Erythroblast (primary cell): ENCODE measurements at regions not wholly inside any gene's neighbourhood (a gene's known extent, or its start where the extent isn't known, plus 50 kb on each side); places are given as distances from the start of the nearest gene placed in this dataset.

Experiments used
- DNase-seq, 2 experiments: peaks; one replicate each; lab custom pipeline; 2025; lab: John Stamatoyannopoulos, UW
- GATA1 ChIP-seq: IDR thresholded peaks from 2 replicates; pipeline ENCODE4 v1.6.1; 2011; ENCODE audit warnings: low read depth, mild to moderate bottlenecking, control low read depth, low read length, moderate library complexity
- POLR2A ChIP-seq: IDR thresholded peaks from 2 replicates; pipeline ENCODE4 v1.6.1; 2011; ENCODE audit warnings: mild to moderate bottlenecking, low read length

DNA sequence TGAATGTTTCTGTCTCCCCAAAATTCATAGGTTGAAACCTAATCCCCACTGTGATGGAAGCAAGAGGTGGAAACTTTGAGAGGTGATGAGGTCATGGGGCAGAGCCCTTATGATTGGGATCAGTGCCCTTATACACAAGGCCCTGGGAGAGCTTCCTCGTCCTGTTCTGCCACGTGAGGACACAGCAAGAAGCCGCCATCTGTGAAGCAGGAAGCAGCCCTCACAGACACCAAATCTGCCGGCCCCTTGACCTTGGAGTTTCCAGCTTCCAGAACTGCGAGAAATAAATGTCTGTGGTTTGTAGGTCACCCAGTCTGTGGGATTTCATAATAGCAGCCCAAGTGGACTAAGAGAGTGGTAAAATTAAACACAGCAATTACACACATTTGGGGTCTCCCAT is 737.4 kb downstream of the UQCRFS1 start:
- no peak for DNase-seq

DNA sequence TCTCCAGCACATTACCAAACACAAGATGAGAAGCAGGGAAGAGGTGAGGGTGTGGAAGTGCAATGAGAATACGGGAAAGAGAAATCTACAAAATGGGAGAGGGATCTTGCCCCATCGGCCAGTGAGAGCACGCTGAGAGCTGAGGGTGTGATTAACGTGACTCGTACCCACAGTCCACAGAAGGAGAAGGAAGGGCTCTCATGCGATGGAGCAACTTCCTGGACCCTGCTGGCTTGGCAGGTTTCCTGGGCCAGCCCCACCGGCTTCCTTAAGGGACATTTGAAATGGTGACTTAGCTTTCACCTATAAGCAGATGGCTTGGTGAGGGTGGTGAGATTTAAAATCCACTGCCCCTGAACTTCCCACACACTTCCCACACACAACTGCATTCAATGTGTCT is 740.1 kb downstream of the UQCRFS1 start:
- no peak for TF ChIP-seq GATA1
- TF ChIP-seq POLR2A: no peak
- DNase-seq: no peak

More for the DNA sequence above, 737.4 kb downstream of the UQCRFS1 start:
- TF ChIP-seq GATA1 (no peak), POLR2A (no peak)

DNA sequence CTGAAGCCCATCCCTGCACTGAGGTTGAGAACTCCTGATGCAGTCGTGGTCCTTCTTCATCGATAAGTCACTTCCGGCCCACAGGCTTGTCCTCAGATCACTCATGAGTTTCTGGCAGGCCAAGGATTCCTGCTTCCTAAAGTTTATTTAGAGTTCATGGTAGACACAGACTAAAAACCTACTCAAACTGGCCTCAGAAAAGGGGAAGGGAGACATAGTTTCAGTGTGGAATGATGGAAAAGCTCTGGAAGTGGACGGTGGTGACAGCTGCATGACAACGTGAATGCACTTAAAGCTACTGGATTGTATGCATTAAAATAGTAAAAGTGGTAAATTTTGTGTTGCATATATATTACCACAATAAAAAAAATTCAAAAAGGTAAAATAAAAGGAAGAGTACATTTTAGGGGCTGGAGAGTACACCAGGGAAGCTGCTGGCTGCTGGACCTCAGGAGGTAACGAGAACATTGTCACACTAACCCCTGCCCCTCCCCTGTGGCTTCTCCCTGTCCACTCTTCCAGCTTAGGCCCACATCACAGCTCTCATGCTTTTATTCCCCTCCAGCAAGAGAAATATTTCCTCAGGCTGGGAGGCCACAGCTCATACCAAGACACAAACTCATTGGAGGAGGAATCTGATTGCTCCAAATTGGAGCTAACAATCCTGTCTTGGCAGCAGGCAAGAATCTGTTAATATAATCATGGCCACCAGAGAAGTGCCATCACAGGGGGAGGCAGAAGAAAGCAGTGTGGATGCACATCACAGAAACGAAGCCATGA is 741.0 kb downstream of the UQCRFS1 start:
- no peak for DNase-seq
- no peak for TF ChIP-seq POLR2A
- no peak for TF ChIP-seq GATA1

DNA sequence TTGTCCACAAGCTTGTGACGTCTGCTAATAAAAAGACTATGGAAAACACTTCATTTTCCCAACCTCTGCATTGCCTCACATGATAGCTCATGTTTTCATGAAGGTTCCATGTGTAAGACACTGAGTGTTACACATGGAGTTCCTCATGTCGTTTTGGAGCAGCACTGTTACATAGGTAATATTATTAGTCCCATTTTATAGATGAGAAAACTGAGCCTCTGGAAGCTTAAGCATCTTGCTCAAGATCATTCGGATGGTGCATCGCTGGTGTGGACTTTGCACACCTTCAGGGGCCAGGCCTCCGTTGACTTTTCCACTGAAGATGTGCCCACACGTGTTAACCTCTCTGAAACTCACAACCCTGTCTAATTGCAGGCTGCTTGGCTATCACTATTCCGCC is 743.4 kb downstream of the UQCRFS1 start:
- DNase-seq: no peak
- TF ChIP-seq POLR2A: no peak
- no peak for TF ChIP-seq GATA1

DNA sequence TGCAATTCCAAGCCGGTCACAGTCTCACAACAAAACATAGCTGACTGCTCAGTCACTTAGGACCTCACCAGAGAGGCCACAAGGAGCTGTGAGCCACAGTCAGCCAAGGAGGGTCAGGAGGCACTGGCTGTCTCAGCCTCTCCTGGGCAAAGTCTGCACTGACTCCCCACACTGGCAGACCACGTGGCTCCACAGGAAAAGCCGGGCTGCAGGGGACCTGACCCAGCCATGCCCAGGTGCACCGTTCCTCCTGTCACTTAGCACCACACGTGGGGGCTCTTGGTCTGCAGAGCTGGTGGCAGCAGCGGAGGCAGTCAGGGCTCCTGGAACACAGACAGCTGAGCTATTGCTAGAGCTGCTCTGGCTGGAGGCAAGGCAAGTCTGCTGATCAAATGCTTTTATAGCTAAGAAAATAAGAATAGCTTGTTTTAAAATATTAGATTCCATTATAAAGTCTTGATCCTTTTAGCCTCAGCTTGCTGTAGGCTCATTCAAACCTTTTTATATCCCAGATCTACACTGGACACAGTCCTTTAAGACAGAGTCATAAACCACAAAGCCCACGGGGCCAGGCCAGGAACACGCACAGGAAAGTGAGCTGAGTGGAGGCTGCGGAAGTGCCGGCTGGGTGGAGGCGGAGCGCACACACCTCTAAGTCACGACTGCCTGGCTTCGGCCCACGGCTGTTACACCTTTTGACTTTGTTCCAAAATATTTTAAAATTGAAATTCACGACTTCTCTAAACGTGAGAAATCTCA is 744.1 kb downstream of the UQCRFS1 start:
- TF ChIP-seq POLR2A: no peak
- no peak for TF ChIP-seq GATA1
- DNase-seq: no peak

DNA sequence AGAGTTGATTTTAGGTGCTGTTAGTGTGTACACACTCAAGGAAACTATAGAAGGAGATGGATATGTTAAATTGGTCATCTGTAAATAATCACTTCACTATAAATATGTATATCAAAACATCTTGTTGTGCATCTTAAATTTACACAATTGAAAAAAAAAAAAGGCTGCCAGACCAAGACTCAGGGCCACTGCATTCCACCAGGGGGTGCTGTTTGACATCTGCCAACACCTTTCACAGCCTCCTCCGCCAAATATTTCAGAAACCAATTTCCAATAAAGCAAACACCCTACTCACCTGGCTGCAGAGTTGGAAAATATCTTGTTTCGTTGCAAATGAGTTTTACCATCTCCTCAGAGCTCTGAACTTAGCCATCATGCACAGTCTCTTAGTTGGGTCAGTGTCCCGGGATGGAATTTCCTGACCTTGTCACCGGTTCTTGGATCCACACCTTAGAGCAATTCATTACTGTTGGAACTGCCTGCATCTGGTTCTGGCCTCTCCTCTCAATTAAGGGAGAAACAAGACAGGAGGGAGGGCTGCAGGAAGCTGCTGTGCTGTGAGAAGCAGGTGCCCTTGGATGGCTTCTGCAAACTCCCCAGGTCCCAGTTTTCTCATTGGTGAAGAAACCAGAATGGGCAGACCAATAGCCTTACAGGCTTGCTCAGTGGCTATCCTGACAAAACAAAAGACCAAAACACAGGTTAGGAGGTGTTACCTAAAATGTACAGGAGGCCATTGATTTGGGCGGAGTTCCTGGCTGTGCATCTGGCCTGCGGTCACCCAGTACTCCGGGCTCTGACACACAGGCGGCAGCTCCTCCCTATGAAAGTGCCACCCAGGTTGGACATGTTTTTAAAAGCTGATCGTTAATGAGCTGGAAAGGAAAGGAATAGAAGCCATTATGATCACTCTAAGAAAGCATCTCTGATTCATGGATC is 746.6 kb downstream of the UQCRFS1 start:
- peak; percentile 39 to 67 for DNase-seq
- TF ChIP-seq GATA1 (no peak), POLR2A (no peak)

DNA sequence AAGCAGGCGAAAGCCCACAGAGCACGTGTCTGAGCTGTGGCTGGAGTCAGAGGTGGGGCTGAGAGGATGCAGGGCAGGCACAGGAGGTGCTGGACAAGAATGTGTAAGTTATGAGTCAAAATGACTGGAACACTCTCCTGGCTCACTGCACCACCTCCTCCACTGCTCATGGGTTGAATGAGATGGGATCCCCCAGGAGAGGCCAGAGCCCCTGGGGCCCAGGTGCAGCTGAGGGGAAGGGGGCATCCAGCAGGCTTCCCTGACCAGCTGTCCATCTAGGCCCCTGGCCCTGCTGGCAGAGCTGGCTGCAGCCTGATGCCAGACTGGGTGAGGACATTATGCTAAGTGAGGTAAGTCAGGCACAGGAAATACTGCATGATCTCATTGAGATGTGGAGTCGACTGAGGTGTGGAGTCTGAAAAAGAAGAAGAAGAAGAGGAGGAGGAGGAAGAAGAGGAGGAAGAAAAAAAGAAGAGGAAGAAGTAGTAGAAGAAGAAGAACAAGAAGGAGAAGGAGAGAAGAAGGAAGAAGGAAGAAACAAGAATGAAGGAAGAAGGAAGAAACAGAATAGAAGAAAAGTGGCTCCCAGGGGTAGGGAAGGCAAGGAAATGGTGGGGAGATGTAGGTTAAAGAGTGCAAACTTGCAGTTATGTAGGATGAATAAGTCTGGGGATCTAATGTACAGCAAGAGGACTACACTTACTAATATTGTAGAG is 747.4 kb downstream of the UQCRFS1 start:
- no peak for TF ChIP-seq POLR2A
- TF ChIP-seq GATA1: no peak
- DNase-seq: no peak

DNA sequence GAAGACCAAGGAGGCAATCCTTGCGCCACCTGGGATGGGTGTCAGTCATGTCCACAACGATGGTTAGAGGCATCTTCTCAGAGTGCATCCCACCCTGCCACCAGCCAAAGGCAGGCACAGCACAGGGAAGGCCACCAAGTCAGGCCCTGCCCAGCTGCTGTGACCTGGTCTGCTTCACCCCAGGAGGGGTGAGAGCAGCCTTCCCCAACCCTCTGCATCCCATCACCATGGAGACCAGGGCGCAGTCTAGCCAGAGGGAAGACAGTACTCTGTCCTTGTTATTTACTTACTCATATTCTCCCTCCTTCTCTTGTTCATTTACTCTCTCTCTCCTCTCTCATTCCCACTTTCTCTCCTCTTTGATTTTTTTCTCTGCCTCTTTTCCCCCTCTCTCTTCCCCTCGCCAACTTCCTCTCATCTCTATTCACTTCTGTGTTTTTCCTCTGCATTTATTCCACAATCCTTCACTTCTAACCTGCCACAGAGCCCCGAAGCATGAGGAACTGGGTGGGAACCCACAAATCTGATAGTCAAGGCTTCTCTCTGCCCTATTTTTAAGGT is 749.4 kb downstream of the UQCRFS1 start:
- DNase-seq: no peak
- no peak for TF ChIP-seq POLR2A
- no peak for TF ChIP-seq GATA1

DNA sequence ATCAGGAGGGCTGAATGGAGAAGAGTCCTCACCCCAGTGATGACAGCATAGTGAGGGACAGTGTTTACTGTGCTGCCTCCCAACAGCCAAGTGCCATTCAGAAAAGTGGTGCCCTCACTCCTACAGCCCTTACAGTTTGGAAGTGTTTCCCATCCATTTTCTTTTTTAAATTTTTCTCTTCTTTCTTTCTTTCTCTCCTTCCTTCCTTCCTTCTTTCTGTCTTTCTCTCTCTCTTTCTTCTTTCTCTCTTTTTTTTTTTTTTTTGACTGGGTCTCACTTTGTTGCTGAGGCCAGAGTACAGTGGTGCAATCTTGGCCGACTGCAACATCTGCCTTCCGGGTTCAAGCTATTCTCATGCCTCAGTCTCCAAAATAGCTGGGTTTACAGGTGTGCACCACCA is 755.3 kb downstream of the UQCRFS1 start:
- DNase-seq: no peak
- no peak for TF ChIP-seq GATA1
- TF ChIP-seq POLR2A: no peak

DNA sequence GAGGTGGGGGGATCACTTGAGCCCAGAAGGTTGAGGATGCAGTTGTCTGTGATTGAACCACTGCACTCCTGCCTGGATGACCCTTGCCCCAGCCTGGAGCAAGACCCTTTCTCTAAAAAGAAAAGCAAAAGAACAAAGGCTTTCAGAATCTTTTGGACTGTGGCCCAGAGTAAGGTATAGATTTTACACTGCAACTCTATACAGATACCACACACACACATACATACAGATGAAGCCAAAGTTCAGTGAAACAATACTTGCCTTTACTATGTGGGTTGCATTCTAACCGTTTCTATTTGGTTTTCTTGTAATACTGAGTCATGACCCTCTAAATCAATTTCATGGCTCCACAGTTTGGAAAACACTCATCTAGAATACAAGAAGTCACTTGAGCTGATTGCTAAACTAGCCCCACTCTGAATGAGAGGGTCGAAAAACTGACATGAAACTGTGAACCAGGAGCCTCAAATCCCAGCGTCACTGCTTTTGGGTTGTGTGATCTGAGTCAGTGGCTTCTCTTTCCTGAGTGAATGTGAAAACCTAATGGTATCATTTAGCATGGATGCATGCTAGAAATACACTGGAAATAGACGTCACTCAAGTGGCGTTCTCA is 756.1 kb downstream of the UQCRFS1 start:
- DNase-seq: no peak

DNA sequence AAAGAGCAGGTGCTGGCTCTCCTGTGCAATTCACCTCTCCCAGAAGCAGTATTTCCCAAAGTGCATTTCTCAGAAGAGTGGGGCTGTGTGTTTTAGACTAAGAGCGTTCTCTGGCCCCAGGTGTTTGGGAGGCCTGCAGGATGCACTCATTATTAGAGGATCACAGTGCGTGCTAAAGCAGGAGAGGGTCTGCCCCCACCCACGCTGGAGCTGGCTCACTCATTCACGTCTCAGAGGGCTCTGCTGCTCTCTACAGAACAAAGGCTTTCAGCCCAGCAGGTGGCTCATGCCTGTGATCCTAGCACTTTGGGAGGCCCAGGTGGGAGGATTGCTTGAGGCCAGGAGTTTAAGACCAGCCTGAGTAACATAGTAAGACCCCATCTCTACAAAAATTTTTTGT is 756.7 kb downstream of the UQCRFS1 start:
- TF ChIP-seq GATA1: no peak
- TF ChIP-seq POLR2A: no peak
- DNase-seq: no peak

More for the DNA sequence above, 756.1 kb downstream of the UQCRFS1 start:
- TF ChIP-seq POLR2A (no peak), GATA1 (no peak)

DNA sequence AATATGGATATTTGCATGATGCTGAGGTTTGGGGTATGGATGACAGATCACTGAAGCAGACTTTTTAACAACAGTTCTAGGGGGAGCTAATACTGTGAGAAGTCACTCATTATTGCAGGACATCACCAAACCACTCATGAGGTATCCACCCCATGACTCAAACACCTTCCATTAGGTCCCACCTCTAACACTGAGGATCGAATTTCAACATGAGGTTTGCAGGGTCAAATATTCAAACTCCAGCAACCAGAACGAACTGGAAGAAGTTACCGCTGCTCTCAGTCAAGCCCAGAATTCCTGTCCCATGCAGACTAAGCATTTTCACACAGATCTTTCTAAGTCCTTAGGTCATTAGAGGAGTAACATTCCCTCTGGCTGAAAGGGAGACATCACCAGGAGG is 758.9 kb downstream of the UQCRFS1 start:
- no peak for TF ChIP-seq GATA1
- no peak for TF ChIP-seq POLR2A
- DNase-seq: no peak

DNA sequence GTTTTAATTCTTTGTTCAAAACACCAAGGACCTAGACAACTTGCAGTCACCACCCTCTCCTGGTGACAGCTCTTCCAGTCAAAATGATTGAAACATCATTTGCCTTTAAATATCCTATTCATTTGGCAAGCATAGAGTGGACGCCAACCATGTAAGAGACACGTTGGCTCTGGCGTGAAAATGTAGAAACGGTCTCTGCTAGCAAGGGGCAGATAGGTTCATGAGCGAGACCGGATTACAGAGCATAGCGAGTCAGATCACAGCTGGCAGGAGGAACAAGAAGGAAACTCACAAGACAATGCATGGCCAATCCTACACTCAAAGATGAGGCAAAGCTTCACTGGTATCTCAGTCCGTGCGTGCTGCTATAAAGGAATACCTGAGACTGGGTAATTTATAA is 759.5 kb downstream of the UQCRFS1 start:
- no peak for DNase-seq
- TF ChIP-seq POLR2A (no peak), GATA1 (no peak)
